Endothelial cell of umbilical vein (primary cell): ENCODE measurements at regions not wholly inside any gene's neighbourhood (a gene's known extent, or its start where the extent isn't known, plus 50 kb on each side); places are given as distances from the start of the nearest gene placed in this dataset.

Experiments used
- CTCF ChIP-seq, 2 donors: IDR thresholded peaks; 1 replicate in 1 of 2; 2 replicates in 1 of 2; pipeline ENCODE4 v1.5.1; 2011; ENCODE audit warnings: low read length in 2 of 2, mild to moderate bottlenecking in 2 of 2, moderate library complexity in 2 of 2, control low read depth in 1 of 2, inconsistent platforms in 1 of 2, low read depth in 1 of 2; ENCODE audit not compliant: insufficient read depth in 1 of 2; ENCODE audit errors: extremely low read depth in 1 of 2
- EZH2 ChIP-seq: IDR thresholded peaks from 2 replicates; pipeline ENCODE4 v1.6.1; 2012; ENCODE audit warnings: borderline replicate concordance, low read depth, mild to moderate bottlenecking, moderate library complexity, low read length, inconsistent platforms; ENCODE audit not compliant: severe bottlenecking
- MAX ChIP-seq: IDR thresholded peaks from 2 replicates; pipeline ENCODE4 v1.6.1; 2011; ENCODE audit not compliant: insufficient read depth, insufficient read length
- POLR2A ChIP-seq: IDR thresholded peaks from 2 replicates; pipeline ENCODE4 v1.6.1; 2012; ENCODE audit warnings: low read depth, mild to moderate bottlenecking, control low read depth, low read length
- POLR2AphosphoS5 ChIP-seq: IDR thresholded peaks from 2 replicates; pipeline ENCODE4 v1.6.1; 2012; ENCODE audit warnings: low read depth, mild to moderate bottlenecking, control low read depth, low read length, moderate library complexity; ENCODE audit not compliant: insufficient read depth

- no peak for TF ChIP-seq CTCF (IDR thresholded peaks at IDR 0.05; ENCODE audit: extremely low read depth in 1 of 2, insufficient read depth in 1 of 2, low read depth in 1 of 2, low read length in 2 of 2)
- no peak for TF ChIP-seq POLR2AphosphoS5
- TF ChIP-seq POLR2A: no peak
- no peak for TF ChIP-seq MAX
- TF ChIP-seq EZH2: no peak
Measured at GRCh38 chr18:77346208-77346810, 96.7 kb downstream of the GALR1 start.
